HG02885 (cell line): ENCODE measurements at regions not wholly inside any gene's neighbourhood (a gene's known extent, or its start where the extent isn't known, plus 50 kb on each side); places are given as distances from the start of the nearest gene placed in this dataset.

Source experiments
- ATAC-seq: cut with Tn5 transposase; IDR thresholded peaks from one replicate; pipeline ENCODE4 v1.9.1; 2021; ENCODE audit warnings: mild to moderate bottlenecking; ENCODE audit not compliant: unreplicated experiment, poor library complexity

DNA sequence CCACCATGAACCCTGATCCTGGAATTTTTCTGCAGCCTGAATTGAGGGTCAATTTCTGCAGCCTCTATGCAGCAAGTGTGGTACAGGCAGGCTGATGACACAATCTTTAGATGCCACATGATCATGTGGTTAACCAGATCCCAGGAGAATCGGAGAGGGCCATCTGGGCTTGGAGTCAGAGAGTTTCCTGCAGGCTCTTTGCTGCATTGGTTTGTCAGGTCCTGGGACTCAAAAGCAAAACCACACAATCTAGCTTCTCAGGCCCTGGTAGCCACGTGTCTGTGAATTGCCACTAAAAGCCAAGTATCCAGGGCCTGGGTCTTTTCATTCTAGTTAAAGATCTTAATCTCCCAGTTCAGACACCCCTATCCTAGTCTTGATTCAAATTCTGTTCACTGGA lies 464.5 kb downstream of the BCOR start:
- no peak for ATAC-seq

DNA sequence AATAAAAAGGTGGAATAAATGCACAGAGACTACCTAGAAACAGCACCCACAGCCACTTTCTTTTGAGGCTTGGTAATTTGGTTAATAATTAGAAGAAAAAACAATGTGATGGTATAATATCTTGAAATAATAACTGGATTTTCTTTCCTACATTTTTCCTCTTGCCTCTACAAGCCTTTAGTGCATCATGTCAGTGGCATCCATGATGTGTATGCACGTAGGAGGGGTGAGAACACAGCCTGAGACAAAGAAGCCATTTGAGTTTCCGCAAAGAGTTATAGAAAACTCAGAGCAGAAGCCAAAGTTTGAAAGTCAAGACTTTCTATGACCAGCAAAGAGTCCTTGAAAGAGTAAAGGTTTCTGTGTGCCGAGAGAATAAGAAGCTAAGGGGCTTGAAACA lies 461.3 kb downstream of the BCOR start:
- no peak for ATAC-seq

DNA sequence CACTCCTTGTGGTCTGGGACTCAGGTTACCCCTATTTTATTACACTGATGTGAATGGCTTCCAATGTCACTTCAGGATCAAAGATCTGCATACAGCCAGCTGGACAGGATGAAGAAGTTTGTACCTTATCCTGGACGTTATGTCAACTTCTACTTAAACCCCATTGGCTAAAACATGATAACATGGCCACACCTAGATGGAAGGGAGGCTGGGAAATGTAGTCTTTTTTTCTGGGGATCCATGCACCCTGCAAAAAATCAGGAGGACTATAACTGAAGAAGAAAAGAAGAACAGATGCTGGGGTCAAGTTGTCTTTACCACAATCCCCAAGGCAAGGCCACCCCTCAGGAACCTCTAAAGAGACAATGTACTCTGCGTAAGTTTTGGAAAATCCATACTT lies 459.2 kb downstream of the BCOR start:
- ATAC-seq, result no peak

DNA sequence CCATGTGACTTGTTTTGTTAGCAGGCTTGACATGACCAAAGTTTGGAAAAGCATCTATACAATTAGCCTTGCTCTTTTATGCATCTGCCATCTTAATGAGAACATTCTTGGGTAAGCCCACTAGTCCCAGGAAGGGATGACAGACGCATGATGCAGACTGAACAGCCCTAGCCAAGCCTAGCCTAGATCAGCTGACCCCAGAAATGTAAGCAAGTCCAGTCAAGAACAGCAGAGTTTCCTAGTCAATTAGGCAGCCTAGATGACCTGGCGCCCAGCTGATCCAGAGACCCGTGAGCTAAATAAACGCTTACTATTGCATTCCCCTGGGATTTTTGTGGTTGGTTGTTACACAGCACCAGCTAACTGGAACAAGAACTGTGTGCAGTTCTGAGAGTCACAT lies 457.9 kb downstream of the BCOR start:
- ATAC-seq, result no peak

DNA sequence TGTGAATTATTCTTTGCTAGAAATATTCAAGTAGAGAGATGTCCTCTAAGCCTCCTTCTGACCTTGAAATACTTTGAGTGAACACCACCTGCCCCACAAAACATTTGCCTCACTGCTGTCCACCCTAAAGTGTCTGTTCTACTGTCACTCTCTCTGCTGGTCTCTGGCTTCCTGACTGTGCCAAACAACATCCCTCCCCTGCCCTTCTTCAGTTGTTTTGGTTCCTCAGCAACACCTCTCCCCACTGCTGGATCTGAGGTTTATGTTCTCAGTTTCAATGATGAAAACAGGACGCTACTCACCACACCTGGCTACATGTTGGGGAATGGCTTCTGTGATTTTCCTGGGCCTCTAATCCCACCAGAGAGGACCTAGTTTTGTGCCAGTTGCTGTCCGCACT lies 456.9 kb downstream of the BCOR start:
- no peak for ATAC-seq

DNA sequence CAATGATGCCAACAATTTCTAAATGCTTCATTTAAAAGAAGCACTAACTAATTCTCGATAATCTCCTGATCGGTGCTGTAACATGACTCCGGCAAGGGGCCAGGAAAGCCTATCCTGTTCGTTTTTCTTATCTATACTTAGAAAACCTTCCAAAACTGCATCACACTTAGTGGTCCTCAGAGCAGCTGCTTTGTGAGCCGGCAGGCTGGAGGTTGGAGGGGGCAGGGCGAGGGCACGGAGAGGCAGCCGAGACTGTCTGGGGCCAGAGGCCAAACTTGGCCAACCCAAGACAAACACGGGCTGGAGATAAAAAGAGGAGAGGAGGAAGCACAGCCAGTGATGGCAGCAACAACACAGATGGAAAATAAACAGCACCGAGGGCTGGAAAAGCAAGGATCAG lies 455.7 kb downstream of the BCOR start:
- no peak for ATAC-seq

DNA sequence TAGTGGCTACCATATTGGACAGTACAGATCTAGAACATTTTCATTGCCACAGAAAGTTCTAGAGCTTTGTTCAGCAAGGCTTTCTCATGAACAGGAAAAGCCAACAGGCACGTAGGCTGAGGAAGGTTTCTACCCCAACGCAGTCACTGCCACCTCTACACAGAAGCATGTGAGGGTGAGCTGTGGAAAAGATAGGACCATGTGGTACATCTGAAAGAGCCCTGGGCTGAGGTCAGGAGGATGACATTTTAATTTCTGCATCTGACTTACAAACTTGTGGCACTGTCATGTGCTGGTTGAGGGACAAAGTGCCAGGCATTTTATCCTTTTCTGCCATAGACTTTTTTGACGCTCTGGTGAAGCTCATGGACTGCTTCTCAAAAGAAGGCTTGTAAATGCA lies 454.2 kb downstream of the BCOR start:
- ATAC-seq, result no peak

DNA sequence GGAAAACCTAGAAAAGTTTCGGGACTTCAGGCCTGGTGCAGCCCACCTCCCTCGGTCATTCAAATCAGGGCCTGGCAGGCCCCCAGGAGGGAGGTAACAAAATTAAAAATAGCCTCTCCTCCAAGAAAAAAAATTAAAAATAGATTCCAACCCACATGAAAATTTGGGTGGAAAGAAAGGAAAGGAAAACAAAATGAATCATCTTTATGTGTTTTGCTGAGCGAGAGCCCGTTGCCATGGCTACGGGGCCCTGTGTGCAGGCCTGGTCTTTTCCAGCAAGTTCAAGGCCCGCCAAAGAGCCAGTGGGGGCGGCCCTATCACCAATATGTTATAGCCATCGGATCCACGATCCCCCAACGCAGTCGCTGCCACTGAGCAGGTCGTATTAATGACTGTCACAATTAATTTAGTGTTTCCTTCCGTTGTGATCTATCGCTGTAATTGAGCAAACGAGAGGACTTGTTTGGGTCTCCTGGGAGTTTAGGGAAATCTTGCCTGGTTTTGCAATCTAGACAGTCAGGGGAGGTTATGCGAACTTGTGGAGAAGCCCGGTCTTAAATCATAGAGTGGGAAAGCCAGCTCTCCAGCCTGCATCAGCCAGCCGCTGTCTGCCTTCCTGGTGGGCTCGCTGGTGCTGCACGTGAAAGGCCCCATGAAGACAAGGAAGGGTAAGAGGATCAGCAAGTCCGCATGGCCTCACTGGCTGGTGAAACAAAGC lies 452.4 kb downstream of the BCOR start:
- ATAC-seq, result no peak

DNA sequence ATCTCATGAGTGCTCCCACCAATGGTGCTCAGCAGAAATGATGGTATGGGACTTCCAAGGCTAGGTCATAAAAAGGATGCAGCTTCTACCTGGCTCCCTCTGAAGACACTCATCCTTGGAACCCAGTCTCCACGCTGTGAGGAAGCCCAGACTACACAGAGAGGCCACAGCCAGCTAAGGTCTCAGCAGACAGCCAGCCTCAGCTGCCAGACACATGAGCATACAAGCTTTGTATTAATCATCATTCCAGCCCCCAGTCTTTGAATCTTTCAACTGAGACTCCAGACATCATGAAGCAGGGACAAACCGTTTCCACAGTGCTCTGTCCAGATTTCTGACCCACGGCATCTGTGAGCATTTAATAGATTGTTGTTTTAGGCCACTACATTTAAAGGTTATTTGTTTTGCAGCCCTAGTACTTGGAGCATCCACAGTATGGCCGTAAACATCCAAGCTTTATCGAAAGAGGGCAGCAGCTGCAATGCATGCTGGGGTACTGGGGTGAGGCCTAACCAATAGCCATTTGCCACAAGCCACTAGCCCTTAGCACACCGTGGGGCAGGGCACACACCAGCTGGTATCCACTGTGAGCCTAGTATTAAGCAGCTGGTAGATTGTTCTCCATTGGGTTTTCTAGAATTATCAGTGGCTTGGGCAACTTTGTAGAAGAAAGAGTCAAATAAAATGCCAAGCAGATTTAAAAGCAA lies 449.1 kb downstream of the BCOR start:
- no peak for ATAC-seq

DNA sequence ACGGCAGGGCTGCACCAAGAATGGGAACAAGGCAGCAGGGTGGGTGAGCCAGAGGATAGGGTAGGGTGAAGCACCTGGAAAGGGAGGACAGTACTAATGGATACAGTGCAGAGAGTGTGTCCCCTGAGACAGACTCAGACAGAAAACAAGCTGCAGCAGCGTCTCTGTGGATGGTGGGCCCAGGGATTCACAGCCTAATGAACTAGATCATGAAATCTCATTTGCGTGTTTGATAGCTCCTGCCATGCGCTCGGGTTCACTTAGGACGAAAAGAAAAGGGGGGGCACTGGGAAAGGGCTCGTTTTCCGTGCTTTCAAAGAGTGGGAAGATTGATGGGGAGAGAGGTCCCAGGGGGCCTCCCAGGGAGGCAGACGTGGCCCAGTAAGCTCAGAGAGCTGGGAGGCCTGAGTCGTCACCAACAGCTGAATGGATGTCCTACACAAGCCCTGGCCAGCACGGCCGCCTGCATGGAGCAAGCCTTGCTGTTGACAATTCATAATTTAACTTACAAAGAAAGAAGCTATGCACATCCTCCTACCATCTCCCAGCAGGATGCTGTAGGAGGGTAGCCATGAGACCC lies 446.9 kb downstream of the BCOR start:
- ATAC-seq, result no peak

DNA sequence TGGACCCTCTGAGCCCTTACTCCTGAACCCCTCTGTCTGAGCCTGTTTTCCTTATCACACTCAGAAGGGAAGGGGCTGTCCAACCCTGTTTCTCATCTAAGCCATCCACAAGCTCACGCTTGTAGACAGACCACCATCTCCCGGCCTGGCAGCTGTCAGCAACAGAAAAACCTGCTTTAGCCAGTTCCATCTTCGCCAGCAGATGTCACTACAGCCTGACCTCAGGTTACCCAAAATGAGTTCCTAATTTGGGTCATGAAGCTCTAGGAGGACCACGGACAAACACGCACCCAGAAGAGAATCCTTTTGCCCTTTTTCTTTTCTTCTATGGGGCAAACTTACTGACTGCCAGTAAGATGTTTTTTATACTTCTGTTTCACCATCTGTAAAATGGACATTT lies 445.4 kb downstream of the BCOR start:
- no peak for ATAC-seq

DNA sequence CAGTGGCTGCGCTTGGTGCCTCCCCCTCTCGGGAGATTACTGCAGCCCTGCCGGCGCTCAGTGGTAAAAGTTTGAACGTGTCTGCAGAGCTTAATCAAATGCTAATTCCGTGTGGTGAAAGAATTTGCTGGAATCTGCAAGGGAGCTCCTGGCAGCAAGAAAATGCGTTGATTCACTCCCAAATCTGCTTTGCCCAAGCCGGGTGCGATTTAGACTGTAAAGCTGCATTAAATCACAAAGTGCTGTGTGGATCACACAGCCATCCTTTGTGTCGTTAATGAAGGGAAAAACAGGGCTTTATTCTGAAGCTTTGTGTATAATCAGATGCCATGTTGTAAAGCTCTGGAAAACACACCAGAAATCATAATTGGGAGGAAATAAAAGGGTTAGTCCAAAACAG lies 444.1 kb downstream of the BCOR start:
- no peak for ATAC-seq

DNA sequence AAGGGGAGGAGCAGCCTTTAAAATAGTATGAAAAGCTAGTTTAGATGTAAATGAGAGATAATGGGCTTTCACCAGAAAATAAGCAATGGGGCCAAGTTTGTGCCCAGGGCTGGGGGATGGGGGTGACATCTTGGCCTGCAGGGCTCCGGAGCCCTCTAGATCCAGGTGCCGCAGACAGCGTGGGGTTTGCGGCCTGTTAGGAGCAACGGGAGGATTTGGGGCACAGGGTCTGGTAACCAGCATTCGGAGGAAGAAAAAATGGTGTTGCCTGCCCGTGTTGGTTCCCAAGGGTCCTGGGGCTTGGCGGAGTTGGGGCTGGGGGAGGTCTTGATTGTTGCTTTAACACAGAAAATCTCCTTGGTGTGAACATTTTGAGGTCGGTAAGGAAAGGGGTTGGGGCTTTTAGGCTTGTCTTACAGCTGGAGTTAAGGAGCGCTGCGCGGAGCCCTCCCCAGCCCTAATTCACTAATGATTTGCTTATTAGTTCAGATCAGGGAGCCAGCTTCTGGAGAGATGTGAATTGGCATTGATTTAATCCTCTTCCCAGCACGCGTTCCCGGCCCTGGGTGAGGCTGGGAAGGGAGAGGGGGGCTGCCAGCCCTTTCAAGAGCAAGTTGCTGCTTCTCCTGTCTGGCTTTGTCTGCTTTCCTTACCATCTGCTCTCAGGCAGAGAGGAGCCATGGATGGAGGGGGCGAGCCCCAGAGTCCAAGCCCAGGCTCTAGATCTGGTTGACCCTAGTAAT lies 443.4 kb downstream of the BCOR start:
- ATAC-seq, result no peak

DNA sequence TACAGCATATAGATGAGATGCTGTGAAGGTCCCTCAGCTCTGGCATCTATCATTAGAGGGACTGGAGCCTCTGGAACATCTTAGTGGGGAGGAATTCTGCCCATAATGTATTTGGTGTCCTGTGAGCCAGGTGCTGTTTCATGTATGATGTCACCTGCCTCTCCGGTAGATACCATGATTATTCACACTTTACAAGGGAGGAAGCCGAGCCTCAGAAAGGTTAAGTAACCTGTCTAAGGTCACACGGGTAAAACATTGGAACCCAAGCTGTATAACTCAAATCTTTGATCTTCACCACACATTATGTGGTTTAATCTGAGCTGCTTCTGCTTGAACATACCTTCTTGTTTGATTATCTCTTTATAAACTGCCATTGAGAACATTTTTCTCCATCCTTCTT lies 442.8 kb downstream of the BCOR start:
- ATAC-seq, result no peak

DNA sequence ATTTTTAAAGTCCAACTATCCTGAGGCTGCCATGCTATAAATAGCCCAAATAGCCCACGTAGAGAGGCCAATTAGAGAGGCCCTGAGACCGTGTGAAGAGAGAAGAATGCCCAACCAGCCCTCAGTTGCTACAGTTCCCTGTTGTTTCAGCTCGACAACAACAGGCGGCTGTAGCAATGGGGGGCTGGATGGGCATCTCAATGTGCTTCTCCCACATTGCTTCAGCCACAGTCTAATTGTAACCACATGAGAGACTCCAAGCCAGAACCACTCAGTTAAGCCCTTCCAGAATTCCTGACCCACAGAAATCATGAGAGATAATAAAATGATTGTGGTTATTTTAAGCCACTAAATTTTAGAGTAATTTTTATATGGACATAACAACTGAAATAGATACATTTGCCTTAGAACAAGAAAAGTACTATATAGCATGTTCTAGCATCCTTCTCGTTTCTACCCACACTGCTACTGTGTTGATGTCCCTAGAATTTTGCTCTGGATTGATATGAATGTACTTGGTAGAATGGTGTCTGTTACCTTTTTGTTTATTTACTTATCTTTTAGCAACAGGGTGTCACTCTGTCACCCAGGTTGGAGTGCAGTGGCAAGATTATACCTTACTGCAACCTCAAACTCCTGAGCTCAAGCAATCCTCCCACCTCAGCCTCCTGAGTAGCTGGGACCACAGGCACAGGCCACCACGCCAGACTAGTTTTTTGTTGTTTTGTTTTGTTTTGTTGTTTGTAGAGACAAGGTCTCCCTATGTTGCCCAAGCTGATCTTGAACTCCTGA lies 436.4 kb downstream of the BCOR start:
- ATAC-seq, result no peak

DNA sequence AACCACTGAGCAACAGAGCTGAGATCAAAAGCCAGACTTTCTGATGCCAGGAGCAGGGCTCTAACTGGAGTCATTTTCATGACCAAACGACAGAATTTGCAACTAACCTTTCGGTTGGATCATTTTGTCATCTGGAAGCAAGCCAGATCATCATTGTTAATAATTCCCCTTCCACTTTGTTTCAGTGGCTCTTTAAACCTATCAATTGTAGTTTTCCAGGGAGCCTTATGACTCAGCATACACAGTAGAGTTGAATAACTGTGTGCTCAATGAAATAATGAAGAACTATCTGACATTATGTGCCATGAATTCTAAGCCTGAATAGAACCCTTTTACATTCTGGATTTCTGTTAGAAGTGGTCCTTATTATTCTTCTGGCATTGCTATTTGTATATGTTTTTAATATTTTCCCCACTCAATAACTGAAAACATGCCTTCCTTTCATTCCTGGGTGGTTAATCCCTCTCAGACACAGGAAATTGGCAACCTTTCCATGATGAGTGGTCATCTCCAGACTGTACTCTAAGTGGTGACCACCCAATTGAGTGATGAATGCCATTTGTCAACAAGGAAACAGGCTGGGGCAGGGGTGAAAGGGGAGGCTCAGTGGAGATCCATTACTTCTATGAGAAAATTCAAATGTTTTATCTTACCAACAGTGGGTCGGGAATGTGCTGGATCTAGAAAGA lies 431.8 kb downstream of the BCOR start:
- ATAC-seq, result no peak

DNA sequence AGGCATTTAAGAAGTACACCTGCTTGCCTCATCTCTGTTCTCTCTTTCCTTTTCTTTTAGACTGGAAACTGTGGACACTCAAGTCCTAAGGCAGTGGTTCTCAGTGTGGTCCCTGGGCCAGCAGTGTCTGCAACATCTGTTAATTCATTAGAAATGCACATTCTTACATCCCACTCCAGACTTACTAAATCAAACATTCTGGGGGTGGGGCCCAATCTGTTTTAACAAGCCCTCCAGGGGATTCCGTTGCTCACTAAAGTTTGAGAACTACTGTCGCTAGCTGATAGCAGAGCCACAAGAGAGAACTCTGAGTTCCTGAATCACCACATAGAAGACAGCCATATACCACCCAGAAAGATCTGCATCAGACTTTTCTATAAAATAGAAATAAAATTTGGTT lies 430.6 kb downstream of the BCOR start:
- ATAC-seq, result no peak

DNA sequence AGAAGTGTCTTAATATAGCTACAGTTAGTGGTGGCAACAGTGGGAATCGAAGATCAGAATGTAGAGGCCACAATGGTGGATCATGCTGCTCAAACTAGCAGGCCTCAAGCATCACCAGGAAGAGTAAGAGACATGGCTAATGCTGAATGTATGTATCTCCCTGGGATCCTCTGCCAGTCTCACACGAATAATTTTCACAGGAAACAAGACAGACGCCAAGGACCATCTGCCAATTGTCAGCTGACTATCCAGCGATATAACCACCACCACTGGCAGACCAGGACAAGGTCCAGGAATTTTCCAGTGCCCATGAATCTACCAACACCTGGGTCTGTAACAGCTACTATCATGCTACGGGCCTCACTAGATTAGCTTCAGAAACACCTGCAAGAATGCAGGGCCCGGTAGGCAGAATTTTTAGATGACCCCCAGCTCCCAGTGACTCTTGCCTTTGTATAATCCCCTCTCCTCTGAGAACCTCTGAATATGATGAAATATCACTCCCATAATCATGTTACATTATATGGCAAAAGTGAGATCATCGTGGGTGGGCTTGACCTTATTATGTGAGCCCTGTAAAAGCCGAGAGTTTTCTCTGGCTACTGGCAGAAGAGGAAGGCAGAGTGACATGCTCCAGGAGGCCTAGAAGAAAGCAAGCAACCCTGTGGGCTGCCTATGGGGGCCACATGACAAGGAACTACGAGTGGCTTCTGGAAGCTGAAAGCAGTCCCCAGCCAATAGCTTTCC lies 429.8 kb downstream of the BCOR start:
- ATAC-seq, result no peak

DNA sequence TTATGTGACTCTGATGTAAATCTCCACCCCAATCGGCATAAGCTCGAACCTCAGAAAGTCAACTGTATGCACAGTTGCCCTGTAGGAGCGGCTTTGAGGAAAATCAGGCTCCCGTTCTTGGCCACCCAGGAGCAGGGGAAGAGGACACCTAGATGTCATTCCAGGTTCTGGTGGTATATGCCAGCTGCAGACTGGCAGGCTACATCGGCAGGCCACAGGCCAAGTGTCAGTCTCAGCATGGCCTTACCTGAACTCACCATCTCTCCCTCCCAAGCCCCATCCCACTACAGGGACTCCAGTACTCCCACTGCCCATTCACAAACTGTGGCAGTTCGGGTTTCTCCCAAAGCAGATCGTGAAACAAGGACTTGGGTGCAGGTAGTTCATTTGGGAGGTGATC lies 428.1 kb downstream of the BCOR start:
- ATAC-seq, result no peak
